HL-60/S4 (cell line): ENCODE measurements at regions not wholly inside any gene's neighbourhood (a gene's known extent, or its start where the extent isn't known, plus 50 kb on each side); places are given as distances from the start of the nearest gene placed in this dataset.

Experiments used
- in situ Hi-C: fragments of 300-500 bp; cut with MboI; formaldehyde crosslinking; loops from 2 replicates; pipeline ENCODE4 v1.14.3; 2022; ENCODE audit warnings: low sequenced_read_pairs

GRCh38 chr18:2390158-2390557 is 181.1 kb downstream of the METTL4 start:
- in situ Hi-C loops: no loop called here

GRCh38 chr18:2391470-2391869 is 179.8 kb downstream of the METTL4 start:
- in situ Hi-C loops: no loop called here

DNA sequence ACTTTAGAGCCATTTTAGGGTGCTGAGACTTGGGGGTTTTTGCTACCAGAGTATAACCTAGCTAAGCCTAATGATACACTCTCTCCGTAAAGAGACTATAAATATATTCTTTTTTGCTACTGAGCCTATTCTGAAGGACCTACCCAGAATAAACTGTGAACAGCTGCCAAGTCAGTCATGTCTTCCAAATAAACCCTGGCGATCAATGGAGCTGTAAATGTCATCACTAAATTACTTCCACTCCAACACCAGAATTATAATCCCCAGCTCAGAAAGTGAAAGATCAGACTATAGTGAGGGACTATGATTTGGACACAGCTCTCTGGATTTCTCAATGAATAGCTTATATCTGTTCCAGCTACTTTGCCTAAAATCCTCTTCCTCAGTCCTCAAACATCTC is 178.9 kb downstream of the METTL4 start:
- in situ Hi-C loops: no loop called here

GRCh38 chr18:2394684-2395083 is 176.6 kb downstream of the METTL4 start:
- in situ Hi-C loops: no loop called here

GRCh38 chr18:2395427-2396161 is 175.7 kb downstream of the METTL4 start:
- in situ Hi-C loops: no loop called here

- in situ Hi-C loops: no loop called here
These were observed 175.2 kb downstream of the METTL4 start for GRCh38 chr18:2396162-2396505.

- in situ Hi-C loops: no loop called here
These were observed 170.6 kb downstream of the METTL4 start for GRCh38 chr18:2400701-2401196.

GRCh38 chr18:2402084-2402483 is 169.2 kb downstream of the METTL4 start:
- in situ Hi-C loops: no loop called here

DNA sequence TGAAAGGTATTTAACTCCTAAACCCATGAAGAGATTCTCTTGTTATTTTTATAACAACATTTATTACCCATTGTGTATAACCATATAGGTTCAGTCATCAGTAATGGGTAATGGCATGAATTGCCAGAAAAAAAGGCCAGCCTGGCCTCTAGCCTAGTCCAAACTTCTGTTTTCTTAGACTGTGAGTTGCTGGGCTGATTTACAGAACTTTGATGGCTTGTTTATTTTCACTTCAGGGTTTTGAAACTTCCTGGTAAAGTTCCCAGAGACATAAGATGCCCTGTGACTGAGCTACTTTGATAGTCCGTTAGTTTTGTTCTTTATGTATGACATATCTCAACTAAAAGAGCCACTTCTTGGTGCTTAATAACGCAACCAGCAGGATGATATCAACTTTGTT is 164.8 kb downstream of the METTL4 start:
- in situ Hi-C loops: no loop called here

GRCh38 chr18:2407961-2408360 is 163.3 kb downstream of the METTL4 start:
- in situ Hi-C loops: no loop called here

DNA sequence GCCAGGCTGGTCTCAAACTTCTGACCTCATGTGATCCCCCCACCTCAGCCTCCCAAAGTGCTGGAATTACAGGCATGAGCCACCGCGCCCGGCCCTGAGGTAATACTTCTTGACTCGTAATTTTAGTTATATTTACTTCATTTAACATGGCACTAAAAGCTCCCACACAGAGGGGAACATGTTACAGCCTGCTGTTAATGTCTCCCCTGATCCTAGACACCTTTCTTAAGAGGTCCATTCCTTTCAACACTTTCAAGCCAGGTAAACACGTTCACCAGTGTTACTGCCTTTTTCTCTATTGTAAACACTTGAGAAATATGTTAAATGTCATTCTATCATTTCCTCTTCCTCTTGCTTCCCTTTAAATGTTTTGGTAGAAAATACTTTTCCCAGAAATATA is 161.4 kb downstream of the METTL4 start:
- in situ Hi-C loops: no loop called here

DNA sequence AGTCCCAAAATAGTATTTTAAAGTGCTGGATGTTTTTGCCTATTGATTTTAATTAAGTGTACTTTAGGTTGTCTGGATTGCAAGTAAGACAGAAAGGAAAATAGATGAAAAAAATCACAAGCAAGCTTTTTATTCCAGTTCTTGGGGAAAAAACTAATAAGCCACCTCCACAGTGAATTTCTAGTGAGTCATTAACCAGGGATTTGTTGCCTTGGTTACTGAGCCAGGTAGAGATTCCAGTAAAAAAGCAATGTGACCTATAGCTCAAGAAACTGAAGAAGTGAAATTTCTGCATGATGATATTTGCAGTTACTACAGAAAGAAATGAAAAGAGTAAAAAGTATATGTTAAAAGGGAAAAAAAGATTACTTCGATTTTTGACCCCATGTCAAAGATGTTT is 160.6 kb downstream of the METTL4 start:
- in situ Hi-C loops: no loop called here

GRCh38 chr18:2411381-2411960 is 159.8 kb downstream of the METTL4 start:
- in situ Hi-C loops: no loop called here

- in situ Hi-C loops: no loop called here
These were observed 159.0 kb downstream of the METTL4 start for GRCh38 chr18:2412281-2412680.

GRCh38 chr18:2412996-2413751 is 158.1 kb downstream of the METTL4 start:
- in situ Hi-C loops: no loop called here

- in situ Hi-C loops: no loop called here
These were observed 157.1 kb downstream of the METTL4 start for GRCh38 chr18:2414235-2414634.

- in situ Hi-C loops: no loop called here
These were observed 155.6 kb downstream of the METTL4 start for GRCh38 chr18:2415656-2416055.

DNA sequence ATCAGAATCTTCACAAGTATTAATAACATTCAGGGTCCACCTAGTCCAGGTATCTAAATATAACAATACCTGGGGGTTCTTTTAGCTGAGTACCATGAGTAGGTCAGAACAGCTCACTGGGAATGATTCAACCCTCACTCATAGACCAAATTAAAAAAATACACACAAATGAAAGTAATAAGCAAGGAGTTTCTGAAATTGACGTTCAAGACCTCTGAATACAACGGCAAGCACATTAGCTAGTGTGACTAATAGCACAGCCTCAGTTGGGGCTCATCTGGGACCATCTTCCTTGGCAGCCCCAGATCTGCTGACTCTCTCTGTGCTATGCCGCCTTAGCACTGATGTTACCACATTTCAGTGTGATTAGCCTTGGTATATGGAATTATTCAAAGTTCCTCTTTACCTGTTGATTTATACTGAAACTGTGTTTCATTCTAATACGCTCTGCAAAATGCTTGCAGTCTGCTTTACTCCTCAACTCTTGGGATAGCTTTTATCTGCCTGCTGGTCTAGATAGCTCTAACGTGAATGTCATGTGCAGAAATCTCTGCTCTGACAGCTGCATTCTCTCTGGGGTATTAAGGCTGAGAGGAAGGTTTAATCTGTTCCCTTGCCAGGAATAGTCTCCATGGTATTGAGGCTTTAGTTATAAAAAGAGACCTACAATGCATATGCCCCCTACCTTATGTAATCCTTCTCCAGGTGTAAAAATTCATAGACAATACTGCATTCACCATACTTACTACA is 153.3 kb downstream of the METTL4 start:
- in situ Hi-C loops: no loop called here

DNA sequence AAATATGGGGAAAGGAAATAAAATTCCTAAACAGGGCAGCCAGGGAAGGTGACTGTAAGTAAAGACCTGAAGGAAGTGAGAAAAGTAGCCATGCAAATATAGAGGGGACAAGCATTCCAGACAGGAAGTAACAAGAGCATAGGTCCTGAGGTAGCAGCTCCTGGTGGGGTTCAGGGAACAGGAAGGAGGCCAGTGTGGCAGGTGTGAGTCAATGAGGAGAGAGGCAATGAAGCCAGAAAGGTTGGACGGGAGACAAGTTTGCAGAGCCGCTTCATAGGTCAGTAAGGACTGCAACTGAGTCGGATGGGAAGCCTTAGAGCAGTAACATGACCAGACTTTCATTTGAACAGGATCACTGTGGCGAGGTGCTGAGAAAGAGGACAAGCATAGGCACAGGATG is 150.9 kb downstream of the METTL4 start:
- in situ Hi-C loops: no loop called here

DNA sequence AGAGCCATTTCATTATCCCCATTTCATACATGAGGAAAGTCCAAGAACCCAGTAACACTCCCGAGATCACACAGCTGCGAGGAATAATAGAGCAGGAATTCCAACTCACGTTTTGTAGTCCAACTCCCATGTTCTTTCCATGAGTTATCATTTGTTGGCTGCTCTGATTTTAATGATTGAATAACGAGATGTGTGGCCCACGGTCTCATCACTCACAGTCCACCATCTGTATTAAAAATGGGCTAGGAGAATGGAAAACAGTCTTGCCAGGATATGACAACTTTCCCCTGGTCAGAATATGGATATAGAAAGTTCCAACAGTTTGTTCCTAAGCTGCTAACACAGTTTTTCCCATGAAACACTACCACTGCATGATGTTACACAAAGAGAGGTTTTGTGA is 147.5 kb downstream of the METTL4 start:
- in situ Hi-C loops: no loop called here

GRCh38 chr18:2424420-2424819 is 146.9 kb downstream of the METTL4 start:
- in situ Hi-C loops: no loop called here
